ENCODE measurements at regions not wholly inside any gene's neighbourhood (a gene's known extent, or its start where the extent isn't known, plus 50 kb on each side); places are given as distances from the start of the nearest gene placed in this dataset.

- TF ChIP-seq TSHZ1 (tag by site-specific recombination; IDR thresholded peaks at IDR 0.05; ENCODE audit: borderline replicate concordance): no peak
These were observed 94.9 kb upstream of the MTHFD1L start (continued) for GRCh38 chr6:150770637-150771036.

- H3K27ac ChIP-seq (ENCODE audit: extremely low read depth, low read depth, low read length): no peak overlapping the region
- TF ChIP-seq ZNF660 (tag by site-specific recombination; IDR thresholded peaks at IDR 0.05) (no peak), ZNF140 (tag by site-specific recombination; IDR thresholded peaks at IDR 0.05) (no peak), ZNF121 (tag by site-specific recombination; IDR thresholded peaks at IDR 0.05) (no peak), ZNF280C (tag by site-specific recombination; IDR thresholded peaks at IDR 0.05) (no peak), ZNF394 (tag by site-specific recombination; IDR thresholded peaks at IDR 0.05; ENCODE audit: borderline replicate concordance) (no peak), SETDB1 (IDR thresholded peaks at IDR 0.05; ENCODE audit: insufficient read length, low read length) (peak; percentile 93), HOXD13 (CRISPR knock-in tag; IDR thresholded peaks at IDR 0.05; ENCODE audit: borderline replicate concordance) (no peak), ZNF830 (tag by site-specific recombination; IDR thresholded peaks at IDR 0.05; ENCODE audit: low read depth) (no peak), KLF1 (tag by site-specific recombination; IDR thresholded peaks at IDR 0.05) (no peak), ZNF580 (tag by site-specific recombination; IDR thresholded peaks at IDR 0.05) (0 out of 2 replicates have a peak, but pooled peaks have one; percentile 42), ZSCAN4 (tag by site-specific recombination; IDR thresholded peaks at IDR 0.05) (no peak), ZNF341 (tag by site-specific recombination; IDR thresholded peaks at IDR 0.05; ENCODE audit: low read depth) (no peak), ZNF146 (tag by site-specific recombination; IDR thresholded peaks at IDR 0.05) (no peak), PRDM4 (tag by site-specific recombination; IDR thresholded peaks at IDR 0.05) (no peak), ZBTB44 (tag by site-specific recombination; IDR thresholded peaks at IDR 0.05) (no peak)
- peaks cover 2% of the 10 kb centered on the region; the same call in 1 of the 2 replicates for H3K9me3 ChIP-seq (ENCODE audit: control insufficient read depth, insufficient read depth, low read depth, low read length)
- POLR2A ChIA-PET: no interaction called here
- CTCF ChIA-PET: interaction anchor here (0.6 to 0.9 kb wide), 2 partner anchors 47 to 1477 kb away, joined by 3 read pairs; no protein-coding TSS in a partner anchor
- no peaks in the 10 kb centered on the region for H3K4me1 ChIP-seq (ENCODE audit: control insufficient read depth, insufficient read depth, low read length)
- H3K36me3 ChIP-seq (ENCODE audit: control insufficient read depth in 2 of 2, insufficient read depth in 1 of 2, low read length in 2 of 2): peaks cover 0 to 3% of the 10 kb centered on the region in 2 experiments; a peak in 1 of 3 replicates
- H3K4me3 ChIP-seq (ENCODE audit: low read depth, low read length): no peak overlapping the region
These were observed 91.5 kb upstream of the MTHFD1L start for GRCh38 chr6:150773969-150774368.
